Occipital lobe (tissue), 1 donor: ENCODE measurements at regions not wholly inside any gene's neighbourhood (a gene's known extent, or its start where the extent isn't known, plus 50 kb on each side); places are given as distances from the start of the nearest gene placed in this dataset.
"Not testable (repeated sequence)": the region's sequence is repeated elsewhere in the genome, so short reads cannot be mapped to it uniquely, and the experiment has no call there.

Experiments used
- DNase-seq: peaks from one replicate; lab custom pipeline; 2025; lab: John Stamatoyannopoulos, UW

DNA sequence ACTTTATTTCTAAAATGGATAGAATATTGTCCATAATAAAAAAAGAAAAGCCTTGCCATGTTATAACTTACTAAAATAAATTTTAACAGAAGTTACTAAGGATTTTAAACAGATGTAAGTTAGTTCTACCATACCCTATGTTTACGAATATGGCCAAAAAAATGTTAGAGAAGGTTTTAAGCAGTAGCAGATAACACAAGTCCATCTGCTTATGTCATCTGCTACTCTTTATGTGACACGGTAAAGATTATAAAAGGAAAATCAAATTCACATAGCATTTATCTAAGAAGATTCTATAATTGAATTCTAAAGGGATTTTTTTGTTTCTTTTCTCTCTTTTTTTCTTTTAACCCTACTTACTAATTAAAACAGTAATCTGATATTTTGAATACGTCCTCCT is 114.2 kb upstream of the MIR17HG start:
- DNase-seq, result no peak

DNA sequence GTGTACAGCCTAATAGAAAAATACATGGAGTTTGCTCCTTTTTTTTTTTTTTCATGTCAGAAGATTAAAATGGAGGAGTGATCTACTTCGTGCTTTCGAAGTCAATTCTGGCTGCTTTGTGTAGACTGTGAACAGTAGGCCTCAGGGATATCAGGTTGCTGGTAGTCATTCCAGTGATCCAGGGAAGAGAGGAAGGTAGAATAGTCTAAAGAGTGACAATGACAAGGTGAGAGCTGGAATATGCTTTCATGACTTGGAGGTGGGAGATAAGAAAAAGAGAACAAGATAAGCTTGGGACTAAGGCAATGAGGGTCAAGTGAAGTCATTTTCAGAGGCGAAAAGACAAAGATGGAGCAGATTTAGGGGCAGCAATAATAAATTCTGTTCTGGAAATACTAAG is 111.3 kb upstream of the MIR17HG start:
- DNase-seq, result no peak

DNA sequence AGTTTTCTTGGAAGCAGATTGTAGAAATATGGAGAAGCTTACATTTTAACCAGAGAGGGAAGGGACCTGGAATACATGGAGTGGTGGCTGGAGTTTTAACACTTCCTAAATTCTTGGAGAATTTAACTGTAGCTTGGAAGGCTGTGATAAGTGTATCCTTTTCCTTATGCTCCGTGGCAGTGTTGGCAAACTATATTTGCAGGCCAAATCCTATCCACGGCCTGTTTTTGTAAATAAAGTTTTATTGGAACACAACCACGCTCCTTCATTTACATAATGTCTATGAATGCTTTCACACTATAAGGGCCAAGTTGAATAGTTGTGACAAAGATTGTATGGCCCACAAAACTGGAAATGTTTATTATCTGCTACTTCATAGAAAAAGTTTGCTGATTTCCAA is 110.6 kb upstream of the MIR17HG start:
- DNase-seq, result no peak

DNA sequence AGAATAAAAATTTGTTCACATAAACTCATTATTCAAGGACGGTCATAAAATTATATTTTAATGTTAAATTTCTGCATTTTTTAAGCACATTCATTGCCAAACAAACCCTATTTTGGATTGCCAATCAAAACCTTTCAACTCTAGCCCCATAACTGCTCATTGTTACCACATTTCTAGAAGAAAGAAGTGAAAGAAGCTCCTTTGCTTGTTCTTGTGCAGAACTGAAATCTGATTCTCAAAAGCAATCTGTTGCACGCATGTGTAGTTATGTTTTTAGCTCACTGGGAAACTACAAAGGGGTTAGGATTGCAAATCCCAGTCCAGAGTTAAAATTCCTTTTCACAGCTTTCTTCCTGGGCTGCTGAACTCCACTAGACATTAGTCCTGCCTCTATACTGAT is 109.5 kb upstream of the MIR17HG start:
- DNase-seq, result no peak

DNA sequence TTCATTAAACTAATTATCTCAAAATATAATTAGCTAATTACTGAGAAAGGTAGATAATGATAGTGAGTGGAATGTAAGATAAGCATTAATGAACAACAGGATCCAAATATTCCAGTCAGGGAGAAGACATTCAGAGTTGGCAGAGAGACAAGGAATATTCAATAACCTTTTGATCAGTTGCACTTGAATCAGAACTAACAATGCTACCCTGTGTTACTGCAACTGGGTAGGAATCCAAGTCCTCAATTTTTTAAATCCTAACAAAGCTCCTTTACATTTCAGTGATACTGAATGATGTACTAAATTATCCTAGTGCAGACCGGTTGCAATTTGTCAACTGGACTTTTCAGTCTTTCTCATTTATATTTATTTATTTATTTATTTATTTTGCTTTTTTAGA is 107.1 kb upstream of the MIR17HG start:
- no peak for DNase-seq

DNA sequence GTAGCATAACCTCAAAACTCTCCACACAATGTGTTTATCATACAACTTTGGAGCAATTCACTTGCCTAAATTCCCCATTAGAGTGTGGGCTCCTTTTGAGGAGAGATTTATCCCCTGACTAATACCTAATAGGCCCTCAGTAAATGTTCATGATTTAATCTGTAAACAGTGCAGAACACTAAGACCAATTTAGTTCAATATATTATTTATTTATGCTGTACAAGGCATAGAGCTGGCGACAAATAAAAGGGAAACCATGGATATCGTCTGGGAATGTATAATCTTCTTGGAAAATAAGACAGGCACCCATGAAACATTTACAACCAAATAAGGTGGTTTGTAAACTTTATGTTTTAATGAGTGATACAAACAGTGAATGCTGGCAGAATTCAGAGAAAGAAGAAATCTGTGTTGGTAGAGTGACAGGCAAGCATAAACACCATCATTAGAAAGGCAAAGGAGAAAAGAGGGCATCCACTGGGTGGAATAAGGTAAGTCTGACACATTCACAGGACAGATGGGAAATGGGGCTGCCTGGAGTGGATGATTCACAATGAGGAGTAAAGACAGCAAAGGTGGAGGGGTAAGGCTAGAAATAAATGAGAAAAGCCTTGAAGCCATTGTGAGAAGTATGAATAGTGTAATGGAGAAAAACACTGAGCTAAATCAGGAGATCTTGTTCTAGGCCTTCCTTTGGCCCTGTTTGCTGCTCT is 106.1 kb upstream of the MIR17HG start:
- no peak for DNase-seq

DNA sequence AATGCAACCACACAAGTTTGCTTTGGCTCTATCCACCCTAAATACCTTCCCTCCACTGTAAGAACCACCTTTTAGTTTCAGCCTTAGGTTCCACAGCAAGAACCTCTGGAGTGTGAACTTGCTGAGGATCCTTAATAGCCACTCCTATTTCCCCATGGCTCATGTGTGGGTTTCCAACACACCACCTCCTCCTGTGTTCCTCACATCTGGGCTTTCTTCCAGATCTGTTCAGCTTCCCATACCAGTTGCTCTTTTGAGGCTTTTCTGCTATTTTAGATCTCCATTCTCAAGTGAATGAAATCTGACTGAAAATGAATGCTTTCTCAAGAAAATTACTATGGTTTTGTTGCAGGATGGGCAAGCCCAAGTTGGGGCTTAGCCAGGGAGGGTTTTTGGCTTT is 104.8 kb upstream of the MIR17HG start:
- DNase-seq, result no peak

DNA sequence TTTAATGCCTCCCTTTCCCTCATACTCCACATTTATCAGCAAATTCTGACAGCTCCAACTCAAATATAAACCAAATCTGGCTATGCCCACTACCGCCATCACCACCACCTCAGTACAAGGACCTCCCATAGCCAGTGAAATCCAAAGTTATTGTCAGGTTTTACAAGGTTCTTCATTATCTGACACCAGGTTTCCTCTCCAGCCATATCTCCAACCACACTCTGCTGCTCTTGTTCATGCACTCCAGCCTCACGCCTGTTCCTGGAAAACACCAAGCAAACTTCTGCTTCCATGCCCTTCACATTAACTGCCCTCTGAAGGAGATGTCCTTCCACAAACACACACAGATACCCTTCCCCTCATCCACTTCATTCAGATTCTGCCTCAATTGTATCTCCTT is 102.2 kb upstream of the MIR17HG start:
- no peak for DNase-seq

DNA sequence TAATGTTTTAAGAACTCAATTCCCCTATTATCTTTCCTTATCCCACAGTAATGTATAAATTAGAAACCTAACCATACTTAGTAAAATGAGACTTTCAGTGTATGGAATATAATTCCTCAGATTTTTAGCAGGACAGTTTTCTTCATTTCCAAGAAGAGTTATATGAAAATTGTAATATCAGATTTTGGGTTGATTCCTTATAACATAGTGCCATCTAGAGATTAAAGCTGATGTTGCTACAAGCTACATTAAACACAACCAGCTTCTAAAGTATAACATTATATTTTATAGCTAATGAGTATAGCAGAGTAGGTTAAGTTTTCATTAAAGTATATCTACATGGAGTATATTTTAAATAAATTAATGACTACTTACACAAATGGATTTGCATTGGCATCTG is 99.7 kb upstream of the MIR17HG start:
- no peak for DNase-seq

DNA sequence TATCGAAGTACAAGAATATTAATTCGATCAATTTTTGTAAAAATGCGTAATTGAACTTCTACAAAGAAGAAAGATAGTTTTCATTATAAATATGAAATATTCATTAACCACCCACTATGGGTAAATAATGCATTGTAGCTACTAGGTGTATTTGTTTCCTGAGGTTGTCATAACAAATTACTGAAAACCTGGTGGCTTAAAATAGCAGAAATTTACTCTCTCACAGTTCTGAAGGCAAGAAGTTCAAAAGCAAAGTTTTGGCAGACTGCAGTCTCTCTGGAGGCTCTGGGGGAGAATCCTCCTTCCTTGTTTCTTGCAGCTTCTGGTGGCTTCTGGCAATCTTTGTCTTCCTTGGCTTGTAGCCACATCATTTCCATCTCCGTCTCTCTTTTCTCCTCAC is 99.2 kb upstream of the MIR17HG start:
- no peak for DNase-seq

DNA sequence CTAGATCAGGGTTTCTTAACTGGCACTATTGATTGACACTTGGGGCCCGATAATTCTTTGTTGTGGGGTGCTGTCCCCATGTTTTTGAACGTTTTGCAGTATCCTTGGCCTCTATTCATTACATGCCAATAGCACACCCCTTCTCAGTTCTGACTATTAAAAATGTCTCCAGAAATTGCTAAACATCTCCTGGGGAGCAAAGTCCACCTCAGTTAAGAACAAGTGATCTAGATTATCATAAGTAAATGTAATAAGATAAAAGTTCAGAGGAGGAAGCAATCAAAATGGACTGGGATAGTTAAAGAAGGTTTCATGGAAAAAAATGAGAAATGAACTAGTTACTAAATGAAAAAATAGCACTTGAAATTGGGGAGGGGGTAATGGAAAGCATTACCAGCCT is 98.1 kb upstream of the MIR17HG start:
- no peak for DNase-seq

DNA sequence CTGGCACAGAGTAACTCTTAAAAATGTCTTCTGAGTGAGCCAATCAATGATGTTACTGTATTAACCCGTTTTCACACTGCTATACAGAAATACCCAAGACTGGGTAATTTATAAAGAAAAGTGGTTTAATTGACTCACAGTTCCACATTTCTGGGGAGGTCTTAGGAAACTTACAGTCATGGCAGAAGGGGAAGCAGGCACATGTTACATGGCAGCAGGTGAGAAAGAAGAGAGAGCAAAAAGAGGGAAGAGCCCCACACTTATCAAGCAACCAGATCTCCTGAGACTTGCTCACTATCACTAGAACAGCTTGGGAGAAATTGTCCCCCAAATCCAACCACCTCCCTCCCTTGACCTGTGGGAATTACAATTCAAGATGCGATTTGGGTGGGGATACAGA is 97.6 kb upstream of the MIR17HG start:
- DNase-seq, result no peak

DNA sequence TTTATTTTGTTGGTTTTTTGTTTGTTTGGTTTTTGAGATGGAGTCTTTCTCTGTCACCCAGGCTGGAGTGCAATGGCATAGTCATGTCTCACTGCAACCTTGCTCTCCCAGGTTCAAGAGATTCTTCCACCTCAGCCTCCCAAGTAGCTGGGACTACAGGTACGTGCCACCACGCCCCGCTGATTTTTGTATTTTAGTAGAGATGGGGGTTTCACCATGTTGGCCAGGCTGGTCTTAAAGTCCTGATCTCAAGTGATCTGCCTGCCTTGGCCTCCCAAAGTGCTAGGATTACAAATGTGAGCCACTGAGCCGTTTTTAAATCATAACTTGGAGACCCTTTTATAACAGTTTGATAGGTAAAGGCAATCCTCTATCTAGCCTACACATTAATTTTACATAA is 95.9 kb upstream of the MIR17HG start:
- not testable (repeated sequence) for DNase-seq

DNA sequence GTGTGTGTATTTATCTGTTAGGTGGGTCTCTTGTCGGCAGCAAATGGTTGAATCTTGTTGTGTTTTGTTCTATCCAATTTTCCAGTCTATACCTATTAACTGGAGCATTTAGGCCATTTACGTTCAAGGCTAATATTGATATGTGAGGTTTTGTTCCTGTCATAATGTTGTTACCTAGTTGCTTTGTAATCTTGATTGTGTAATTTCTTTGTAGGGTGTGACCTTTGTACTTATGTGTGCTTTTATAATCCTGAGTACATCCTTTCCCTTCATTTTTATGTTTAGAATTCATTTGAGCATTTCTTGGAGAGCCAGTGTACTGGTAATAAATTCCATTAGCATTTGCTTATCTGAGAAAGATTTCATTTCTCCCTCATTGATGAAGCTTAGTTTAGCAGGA is 83.0 kb upstream of the MIR17HG start:
- no peak for DNase-seq

DNA sequence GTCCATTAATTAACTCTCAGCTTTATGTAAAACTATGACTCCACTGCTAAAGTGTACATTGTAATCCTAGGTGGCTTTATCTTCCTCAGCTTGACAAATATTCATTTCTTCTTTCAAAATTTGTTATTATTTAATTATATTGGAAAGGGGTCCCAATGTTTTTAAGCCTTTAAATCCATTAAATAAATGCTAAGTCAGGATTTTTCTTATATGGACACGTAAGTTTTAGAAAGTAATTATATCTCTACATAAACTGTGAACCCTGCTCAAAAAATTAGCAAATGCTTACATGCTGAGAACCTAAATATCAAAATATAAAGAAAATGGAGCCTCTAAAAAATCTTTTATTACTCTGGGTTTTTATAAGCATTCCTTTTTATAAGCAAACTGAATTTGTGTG is 78.2 kb upstream of the MIR17HG start:
- no peak for DNase-seq

DNA sequence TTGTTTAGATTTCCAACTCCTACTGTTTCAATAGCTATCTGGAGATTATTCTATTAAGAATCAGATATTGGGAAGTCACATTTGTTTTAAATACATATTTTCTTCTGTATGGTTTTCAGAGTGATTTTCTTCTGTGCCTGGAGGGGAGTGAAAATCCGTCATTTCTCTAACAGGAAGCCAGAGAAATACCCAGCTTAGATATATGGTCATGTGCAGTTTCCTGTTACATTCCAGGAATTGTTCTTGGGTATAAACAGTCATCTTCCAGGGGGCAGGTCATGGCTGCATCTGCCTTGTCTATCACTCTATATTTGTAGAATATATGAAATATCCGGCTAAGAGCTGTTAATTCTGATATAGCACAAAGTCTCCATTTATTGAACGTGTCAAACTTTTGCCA is 77.5 kb upstream of the MIR17HG start:
- DNase-seq, result no peak

DNA sequence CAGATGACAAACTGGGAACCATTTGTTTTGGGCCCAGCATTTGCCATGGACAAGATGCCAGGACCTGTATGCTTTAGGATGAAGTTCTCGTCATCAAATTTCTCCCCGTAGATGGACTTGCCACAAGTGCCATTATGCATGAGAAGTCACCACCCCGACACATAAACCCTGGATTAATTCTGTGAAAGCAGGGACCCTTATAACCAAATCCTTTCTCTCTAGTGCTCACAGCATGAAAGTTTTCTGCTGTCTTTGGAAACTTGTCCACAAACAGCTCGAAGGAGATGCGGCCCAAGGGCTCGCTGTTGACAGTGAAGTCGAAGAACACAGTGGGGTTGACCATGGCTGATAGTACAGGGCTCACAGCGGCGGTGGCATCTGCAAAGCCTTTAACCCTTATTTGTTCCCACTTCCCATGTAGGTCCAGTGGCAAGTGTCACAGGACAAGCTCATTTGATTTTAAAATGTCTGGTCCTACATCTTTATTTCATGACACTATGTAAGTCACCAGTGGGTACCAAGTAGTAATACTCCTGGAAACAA is 75.2 kb upstream of the MIR17HG start:
- DNase-seq, result no peak

DNA sequence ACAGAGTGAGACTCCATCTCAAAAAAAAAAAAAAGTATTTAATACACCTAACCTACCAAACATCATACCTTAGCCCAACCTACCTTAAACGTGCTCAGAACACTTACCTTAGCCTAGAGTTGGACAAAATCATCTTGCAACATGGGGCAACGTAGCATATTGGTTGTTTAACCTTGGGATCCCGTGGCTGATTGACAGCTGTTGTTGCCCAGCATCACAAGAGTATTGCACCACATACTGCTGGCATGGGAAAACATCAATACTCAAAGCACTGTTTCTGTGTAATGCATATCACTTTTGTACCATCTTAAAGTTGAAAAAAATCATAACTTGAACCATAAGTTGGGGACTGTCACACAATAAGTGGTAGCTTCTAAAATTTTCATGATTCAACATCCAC is 73.8 kb upstream of the MIR17HG start:
- DNase-seq, result no peak

DNA sequence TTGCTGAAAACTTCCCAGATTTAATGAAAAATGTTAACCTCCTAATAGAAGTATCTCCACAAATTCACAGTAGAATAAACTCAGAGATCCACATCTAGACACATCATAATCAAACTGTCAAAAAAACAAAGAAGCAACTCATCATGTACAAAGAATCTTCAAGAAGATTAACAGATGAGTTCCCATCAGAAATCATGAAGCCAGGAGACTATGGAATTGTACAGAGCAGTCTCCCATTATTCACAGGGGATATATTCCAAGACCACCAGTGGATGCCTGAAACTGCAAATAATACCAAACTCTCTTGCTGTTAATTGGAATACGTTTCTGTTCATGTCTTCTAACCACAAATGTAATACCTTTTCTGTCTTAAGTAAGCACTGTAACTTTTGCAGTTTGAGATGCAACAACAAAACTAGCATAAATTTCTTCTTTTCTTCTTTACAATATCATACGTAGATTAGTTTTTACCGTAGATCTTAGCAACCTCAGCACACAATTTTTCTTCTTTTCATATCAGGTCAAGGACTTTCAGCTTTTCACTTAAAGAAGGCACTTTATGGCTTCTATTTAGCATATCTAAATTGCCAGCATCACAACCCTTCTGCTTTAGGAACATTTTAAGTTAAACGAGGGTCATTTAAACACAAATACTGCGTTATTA is 70.3 kb upstream of the MIR17HG start:
- DNase-seq, result no peak

DNA sequence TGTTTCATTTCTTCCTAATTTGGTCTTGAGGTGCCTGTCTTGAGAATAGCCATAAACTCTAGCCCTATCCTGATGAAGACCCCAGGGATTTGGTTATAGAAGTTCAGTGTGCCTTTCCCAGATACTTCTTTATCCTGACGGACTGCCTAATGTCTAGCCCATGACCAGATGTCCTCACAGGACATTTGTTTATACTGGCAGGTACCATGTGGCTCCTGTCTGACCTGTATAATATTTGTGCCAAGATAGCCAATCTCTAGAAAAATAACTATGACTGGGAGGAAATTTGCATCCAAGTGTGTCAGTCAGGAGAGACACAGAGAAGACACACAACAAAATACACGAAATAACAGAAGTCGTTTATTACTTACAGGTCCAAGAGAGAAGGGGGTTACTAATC is 69.2 kb upstream of the MIR17HG start:
- no peak for DNase-seq

DNA sequence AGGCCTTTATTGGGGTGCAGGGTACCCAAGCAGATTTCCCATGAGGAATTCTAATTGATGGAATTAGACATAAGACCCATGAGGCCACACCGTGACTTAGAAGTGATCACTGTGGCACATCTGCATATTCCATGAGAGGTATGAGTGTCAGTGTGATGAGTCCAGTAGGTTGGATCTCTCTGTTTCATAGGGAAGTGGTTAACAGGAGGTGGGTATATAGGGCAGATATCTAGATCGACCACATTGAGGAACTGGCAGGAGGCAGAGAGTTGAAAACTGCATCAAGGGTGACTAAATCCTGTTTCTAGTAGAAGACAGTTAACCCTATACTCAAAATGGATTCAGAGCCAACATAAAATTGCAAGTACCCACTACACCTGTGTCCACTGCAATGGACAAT is 68.6 kb upstream of the MIR17HG start:
- DNase-seq, result no peak

DNA sequence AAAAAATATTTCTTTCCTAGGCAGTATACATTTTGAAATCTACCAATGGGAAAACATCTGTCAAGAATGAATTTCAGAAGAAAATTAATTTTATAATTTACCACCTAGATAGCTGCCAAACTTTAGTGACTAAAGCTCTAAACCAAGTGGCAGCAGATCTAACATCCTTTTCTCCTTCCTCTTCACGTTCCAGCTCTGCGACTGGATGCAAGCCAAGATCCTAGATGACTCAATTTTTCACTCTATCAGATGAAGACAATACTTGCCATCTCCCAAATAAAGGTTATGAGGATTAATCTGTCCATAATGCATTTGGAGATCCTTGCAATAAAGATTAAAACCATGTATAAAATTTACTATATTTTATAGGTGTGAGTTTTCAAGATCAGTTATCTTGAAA is 66.7 kb upstream of the MIR17HG start:
- no peak for DNase-seq

DNA sequence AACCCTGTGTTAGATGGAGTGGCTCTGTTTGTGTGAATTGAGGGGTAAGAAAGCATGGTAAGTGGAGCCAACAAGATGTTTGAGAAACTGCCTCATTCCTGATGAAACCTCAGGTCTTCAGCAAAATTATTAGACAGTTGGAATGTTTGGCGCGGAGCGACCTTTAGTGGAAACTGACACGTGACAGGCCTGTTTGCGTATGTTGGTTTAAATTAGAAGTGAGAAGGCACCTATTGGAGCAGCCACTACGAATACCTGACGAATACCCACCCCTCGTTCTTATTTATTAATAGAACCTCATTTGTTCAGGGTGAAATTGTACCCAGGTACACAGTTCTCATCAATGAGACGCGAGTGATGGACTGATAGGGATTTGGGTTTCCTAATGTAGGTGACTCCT is 63.2 kb upstream of the MIR17HG start:
- no peak for DNase-seq
